SK-N-SH (cell line): ENCODE measurements at regions not wholly inside any gene's neighbourhood (a gene's known extent, or its start where the extent isn't known, plus 50 kb on each side); places are given as distances from the start of the nearest gene placed in this dataset.

Experiments used
- CTCF ChIA-PET: fragments of 300-600, 350-600 bp; formaldehyde crosslinking; extraction: SDS; loops from one replicate; lab custom pipeline; 2021; lab: Yijun Ruan, JAX
- POLR2A ChIA-PET: fragments of 350-600 bp; sonication (Branson Sonifier 250); formaldehyde crosslinking; extraction: SDS; loops from one replicate; lab custom pipeline; 2020; ENCODE audit warnings: antibody characterized with exemption, inconsistent platforms; lab: Yijun Ruan, JAX
- DNase-seq: peaks from one replicate; pipeline ENCODE4 v3.0.0; 2012
- H2AFZ ChIP-seq: fragments of 200-600 bp; sonication (generic); 2 replicates; pipeline ENCODE4 v1.8.1; 2016; ENCODE audit warnings: antibody characterized with exemption, mild to moderate bottlenecking, low read depth
- H3F3A ChIP-seq: fragments of 200-600 bp; sonication (generic); replicated peaks from 2 replicates; pipeline ENCODE3; 2016; ENCODE audit warnings: antibody characterized with exemption, mild to moderate bottlenecking; ENCODE audit not compliant: insufficient read depth
- H3K27ac ChIP-seq, 2 experiments: fragments of 200-500 bp in 1 of 2; fragments of 200-600 bp in 1 of 2; sonication (Bioruptor generic) in 1 of 2; sonication (generic), shearing (Covaris generic) in 1 of 2; 2 replicates each; pipeline versions ENCODE4 v1.5.1 to v1.6.1; 2014 to 2016; ENCODE audit warnings: low read depth in 2 of 2, inconsistent platforms in 1 of 2, low read length in 1 of 2, mild to moderate bottlenecking in 1 of 2, mixed read lengths in 1 of 2
- H3K27me3 ChIP-seq: fragments of 200-600 bp; sonication (generic), shearing (Covaris generic); 2 replicates; pipeline ENCODE4 v1.6.1; 2016; ENCODE audit warnings: mixed run types; ENCODE audit not compliant: insufficient read depth
- H3K36me3 ChIP-seq, 2 experiments: fragments of 200-500 bp in 1 of 2; fragments of 200-600 bp in 1 of 2; sonication (Bioruptor generic) in 1 of 2; sonication (generic) in 1 of 2; replicated peaks in 1 of 2; 2 replicates each; pipeline versions ENCODE3 to v1.5.1; 2014 to 2016; ENCODE audit warnings: low read length in 1 of 2, mild to moderate bottlenecking in 1 of 2; ENCODE audit not compliant: insufficient read depth in 2 of 2, control insufficient read depth in 1 of 2
- H3K4me1 ChIP-seq, 2 experiments: fragments of 200-500 bp in 1 of 2; fragments of 200-600 bp in 1 of 2; sonication (Bioruptor generic) in 1 of 2; sonication (generic), shearing (Covaris generic) in 1 of 2; 2 replicates each; pipeline versions ENCODE4 v1.5.1 to v1.6.1; 2014 to 2016; ENCODE audit warnings: low read depth in 1 of 2, low read length in 1 of 2, mixed run types in 1 of 2; ENCODE audit not compliant: insufficient read depth in 2 of 2, control insufficient read depth in 1 of 2
- H3K4me2 ChIP-seq: fragments of 200-600 bp; sonication (generic), shearing (Covaris generic); 2 replicates; pipeline ENCODE4 v1.6.1; 2017; ENCODE audit warnings: mixed run types
- H3K4me3 ChIP-seq, 2 experiments: fragments of 200-500 bp in 1 of 2; fragments of 200-600 bp in 1 of 2; sonication (Bioruptor generic) in 1 of 2; sonication (generic), shearing (Covaris generic) in 1 of 2; 2 replicates each; pipeline versions ENCODE4 v1.5.1 to v1.8.1; 2014 to 2016; ENCODE audit warnings: low read depth in 2 of 2, inconsistent platforms in 1 of 2, low read length in 1 of 2, mild to moderate bottlenecking in 1 of 2, mixed read lengths in 1 of 2, moderate library complexity in 1 of 2
- H3K79me2 ChIP-seq: fragments of 200-600 bp; sonication (generic); 2 replicates; pipeline ENCODE4 v1.8.1; 2017; ENCODE audit warnings: mild to moderate bottlenecking; ENCODE audit not compliant: insufficient read depth
- H3K9ac ChIP-seq: fragments of 200-600 bp; sonication (generic); 2 replicates; pipeline ENCODE4 v1.6.1; 2017; ENCODE audit warnings: mixed run types
- H3K9me2 ChIP-seq: fragments of 200-600 bp; sonication (generic); 2 replicates; pipeline ENCODE4 v1.6.1; 2017; ENCODE audit warnings: mixed run types
- H3K9me3 ChIP-seq: fragments of 200-600 bp; sonication (generic); 2 replicates; pipeline ENCODE4 v1.6.1; 2017; ENCODE audit warnings: mixed run types, mild to moderate bottlenecking, moderate library complexity
- H4K20me1 ChIP-seq: fragments of 200-600 bp; sonication (generic); 2 replicates; pipeline ENCODE4 v1.6.1; 2017; ENCODE audit warnings: mild to moderate bottlenecking, mixed run types; ENCODE audit not compliant: insufficient read depth
- CHD2 ChIP-seq: fragments of 150-350 bp; IDR thresholded peaks from 2 replicates; pipeline ENCODE4 v1.6.1; 2018; ENCODE audit warnings: low read length; ENCODE audit not compliant: partially characterized antibody
- FOXJ3 ChIP-seq: sonication (generic); formaldehyde crosslinking; IDR thresholded peaks from 2 replicates; pipeline ENCODE4 v1.5.1; 2020; ENCODE audit warnings: mild to moderate bottlenecking, missing genetic modification reagents
- FOXM1 ChIP-seq: IDR thresholded peaks from 2 replicates; pipeline ENCODE4 v1.4.0; 2012; ENCODE audit warnings: low read depth, mild to moderate bottlenecking
- GABPA ChIP-seq: IDR thresholded peaks from 2 replicates; pipeline ENCODE4 v1.4.0; 2012; ENCODE audit warnings: low read depth, mild to moderate bottlenecking
- JUND ChIP-seq: IDR thresholded peaks from 2 replicates; pipeline ENCODE4 v1.4.0; 2012
- MAX ChIP-seq: IDR thresholded peaks from 2 replicates; pipeline ENCODE4 v1.4.0; 2012; ENCODE audit warnings: low read depth
- PBX3 ChIP-seq: IDR thresholded peaks from 2 replicates; pipeline ENCODE4; 2012
- POLR2AphosphoS5 ChIP-seq: IDR thresholded peaks from 2 replicates; pipeline ENCODE4 v1.6.1; 2012; ENCODE audit warnings: low read depth, low read length
- RAD21 ChIP-seq: IDR thresholded peaks from 2 replicates; pipeline ENCODE4 v1.6.1; 2012; ENCODE audit warnings: mild to moderate bottlenecking, low read length
- RCOR1 ChIP-seq: fragments of 150-350 bp; IDR thresholded peaks from 2 replicates; pipeline ENCODE4 v1.6.1; 2017; ENCODE audit warnings: antibody characterized with exemption, low read length
- REST ChIP-seq: IDR thresholded peaks from 2 replicates; pipeline ENCODE4 v1.6.1; 2012; ENCODE audit warnings: mild to moderate bottlenecking, low read depth, low read length, moderate library complexity
- SMC3 ChIP-seq: IDR thresholded peaks from 2 replicates; pipeline ENCODE4 v1.6.1; 2012; ENCODE audit warnings: low read depth, low read length, improper control_type of control experiment
- TAF1 ChIP-seq: IDR thresholded peaks from 2 replicates; pipeline ENCODE4 v1.6.1; 2012; ENCODE audit warnings: low read depth, mild to moderate bottlenecking, low read length, moderate library complexity, borderline replicate concordance
- TCF12 ChIP-seq: IDR thresholded peaks from 2 replicates; pipeline ENCODE4 v1.4.0; 2012
- TEAD4 ChIP-seq: IDR thresholded peaks from 2 replicates; pipeline ENCODE4 v1.4.0; 2012; ENCODE audit warnings: mild to moderate bottlenecking, borderline replicate concordance; ENCODE audit not compliant: insufficient read depth
- YY1 ChIP-seq: IDR thresholded peaks from 2 replicates; pipeline ENCODE4 v1.4.0; 2012; ENCODE audit warnings: low read depth, mild to moderate bottlenecking
- WGBS: methylation state at CpG from one replicate; pipeline ENCODE4 v1.1.6; 2017; ENCODE audit warnings: low lambda C conversion rate; 5-methylcytosine and 5-hydroxymethylcytosine counted together
- TF ChIP-seq, protein P1 (sequence below): IDR thresholded peaks from 2 replicates; pipeline ENCODE4 v1.4.0; 2012; ENCODE audit warnings: low read depth, borderline replicate concordance
- TF ChIP-seq, protein P2 (sequence below): IDR thresholded peaks from 2 replicates; pipeline ENCODE4 v1.4.0; 2012; ENCODE audit warnings: low read depth, borderline replicate concordance
- TF ChIP-seq, protein P3 (sequence below): fragments of 150-350 bp; IDR thresholded peaks from 2 replicates; pipeline ENCODE4 v1.6.1; 2016; ENCODE audit warnings: mild to moderate bottlenecking, low read depth, low read length

DNA sequence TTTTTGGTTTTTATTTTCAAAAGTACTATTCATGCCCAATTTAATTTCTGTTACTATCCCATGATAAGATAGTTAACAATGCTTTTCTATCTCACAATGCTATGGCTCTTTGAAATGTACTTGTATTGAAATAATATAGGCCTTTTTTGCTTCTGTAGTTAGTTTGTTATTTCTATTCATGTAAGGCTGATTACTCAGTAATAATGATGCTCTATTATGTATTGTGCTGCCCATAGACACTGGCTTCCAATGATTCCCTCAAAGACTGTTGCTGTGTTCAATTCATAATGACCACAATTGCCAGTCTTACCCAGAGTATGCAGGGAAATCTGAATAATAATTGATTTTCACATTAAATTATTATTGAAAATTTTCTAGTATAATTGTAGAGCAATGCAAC is 155.5 kb upstream of the POT1 start:
- ChIA-PET CTCF (no interaction called here), POLR2A (no interaction called here)

DNA sequence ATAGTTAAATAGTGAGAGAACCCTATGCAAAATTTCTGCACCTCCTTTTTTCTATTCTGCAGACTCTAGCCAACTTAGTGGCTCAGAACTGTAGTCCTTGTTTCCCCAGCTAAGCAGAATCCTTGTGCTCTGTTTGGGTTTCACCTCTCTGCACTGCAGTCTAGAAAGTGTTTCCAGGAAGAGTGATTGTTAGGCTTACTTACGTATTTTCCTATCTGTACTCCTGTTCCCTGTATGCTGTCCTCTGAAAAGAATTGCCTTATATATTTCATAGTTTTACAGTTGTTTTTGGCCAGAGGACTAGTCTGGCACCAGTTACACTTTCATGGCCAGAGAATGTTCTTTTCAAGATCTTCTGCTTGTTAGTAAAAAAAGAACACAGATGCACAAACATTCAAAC is 154.6 kb upstream of the POT1 start:
- Histone ChIP-seq H4K20me1 (no peaks in the 10 kb centered on the region), H3K9me2 (no peaks in the 10 kb centered on the region), H3K9me3 (no peaks in the 10 kb centered on the region), H3K27ac (no peak overlapping the region), H3K27me3 (no peaks in the 10 kb centered on the region), H3K4me3 (no peak overlapping the region), H3K36me3 (no peaks in the 10 kb centered on the region), H2AFZ (no peak overlapping the region), H3K4me1 (no peaks in the 10 kb centered on the region; a peak in 1 of 4 replicates), H3F3A (no peaks in the 10 kb centered on the region), H3K4me2 (no peak overlapping the region), H3K79me2 (no peaks in the 10 kb centered on the region), H3K9ac (no peak overlapping the region)
- WGBS = 77% methylated on average over 1 of the region's 1 CpG
- POLR2A ChIA-PET = no interaction called here
- DNase-seq = no peak
- CTCF ChIA-PET = no interaction called here
- TF ChIP-seq, protein P1, sequence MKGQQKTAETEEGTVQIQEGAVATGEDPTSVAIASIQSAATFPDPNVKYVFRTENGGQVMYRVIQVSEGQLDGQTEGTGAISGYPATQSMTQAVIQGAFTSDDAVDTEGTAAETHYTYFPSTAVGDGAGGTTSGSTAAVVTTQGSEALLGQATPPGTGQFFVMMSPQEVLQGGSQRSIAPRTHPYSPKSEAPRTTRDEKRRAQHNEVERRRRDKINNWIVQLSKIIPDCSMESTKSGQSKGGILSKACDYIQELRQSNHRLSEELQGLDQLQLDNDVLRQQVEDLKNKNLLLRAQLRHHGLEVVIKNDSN = no peak
- no peak for TF ChIP-seq GABPA
- TF ChIP-seq, protein P2, sequence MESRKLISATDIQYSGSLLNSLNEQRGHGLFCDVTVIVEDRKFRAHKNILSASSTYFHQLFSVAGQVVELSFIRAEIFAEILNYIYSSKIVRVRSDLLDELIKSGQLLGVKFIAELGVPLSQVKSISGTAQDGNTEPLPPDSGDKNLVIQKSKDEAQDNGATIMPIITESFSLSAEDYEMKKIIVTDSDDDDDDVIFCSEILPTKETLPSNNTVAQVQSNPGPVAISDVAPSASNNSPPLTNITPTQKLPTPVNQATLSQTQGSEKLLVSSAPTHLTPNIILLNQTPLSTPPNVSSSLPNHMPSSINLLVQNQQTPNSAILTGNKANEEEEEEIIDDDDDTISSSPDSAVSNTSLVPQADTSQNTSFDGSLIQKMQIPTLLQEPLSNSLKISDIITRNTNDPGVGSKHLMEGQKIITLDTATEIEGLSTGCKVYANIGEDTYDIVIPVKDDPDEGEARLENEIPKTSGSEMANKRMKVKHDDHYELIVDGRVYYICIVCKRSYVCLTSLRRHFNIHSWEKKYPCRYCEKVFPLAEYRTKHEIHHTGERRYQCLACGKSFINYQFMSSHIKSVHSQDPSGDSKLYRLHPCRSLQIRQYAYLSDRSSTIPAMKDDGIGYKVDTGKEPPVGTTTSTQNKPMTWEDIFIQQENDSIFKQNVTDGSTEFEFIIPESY = no peak
- no peak for TF ChIP-seq REST
- TF ChIP-seq PBX3 = no peak
- no peak for TF ChIP-seq RAD21
- no peak for TF ChIP-seq CHD2
- no peak for TF ChIP-seq YY1
- TF ChIP-seq JUND = no peak
- TF ChIP-seq POLR2AphosphoS5 = no peak
- TF ChIP-seq MAX = no peak

More for the DNA sequence above, 155.5 kb upstream of the POT1 start:
- Histone ChIP-seq H3K9ac (no peak overlapping the region), H4K20me1 (no peaks in the 10 kb centered on the region), H3F3A (no peaks in the 10 kb centered on the region), H3K4me1 (no peaks in the 10 kb centered on the region; a peak in 1 of 4 replicates), H3K4me3 (no peak overlapping the region), H3K9me2 (no peaks in the 10 kb centered on the region), H2AFZ (no peak overlapping the region), H3K36me3 (no peaks in the 10 kb centered on the region), H3K4me2 (no peak overlapping the region), H3K9me3 (no peaks in the 10 kb centered on the region), H3K27ac (no peak overlapping the region)
- no peak for DNase-seq
- no peak for TF ChIP-seq SMC3
- TF ChIP-seq, protein P1 = no peak
- no peak for TF ChIP-seq FOXJ3
- no peak for TF ChIP-seq POLR2AphosphoS5
- no peak for TF ChIP-seq CHD2
- no peak for TF ChIP-seq TCF12
- TF ChIP-seq TAF1 = no peak
- no peak for TF ChIP-seq TEAD4
- TF ChIP-seq FOXM1 = no peak
- TF ChIP-seq, protein P3, sequence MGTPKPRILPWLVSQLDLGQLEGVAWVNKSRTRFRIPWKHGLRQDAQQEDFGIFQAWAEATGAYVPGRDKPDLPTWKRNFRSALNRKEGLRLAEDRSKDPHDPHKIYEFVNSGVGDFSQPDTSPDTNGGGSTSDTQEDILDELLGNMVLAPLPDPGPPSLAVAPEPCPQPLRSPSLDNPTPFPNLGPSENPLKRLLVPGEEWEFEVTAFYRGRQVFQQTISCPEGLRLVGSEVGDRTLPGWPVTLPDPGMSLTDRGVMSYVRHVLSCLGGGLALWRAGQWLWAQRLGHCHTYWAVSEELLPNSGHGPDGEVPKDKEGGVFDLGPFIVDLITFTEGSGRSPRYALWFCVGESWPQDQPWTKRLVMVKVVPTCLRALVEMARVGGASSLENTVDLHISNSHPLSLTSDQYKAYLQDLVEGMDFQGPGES = no peak
- TF ChIP-seq RCOR1 = no peak
- TF ChIP-seq, all 33 proteins: peak for 0
- H3K27me3 ChIP-seq = no peaks in the 10 kb centered on the region
- no peaks in the 10 kb centered on the region for H3K79me2 ChIP-seq
